ENCODE measurements at regions not wholly inside any gene's neighbourhood (a gene's known extent, or its start where the extent isn't known, plus 50 kb on each side); places are given as distances from the start of the nearest gene placed in this dataset.

- Histone ChIP-seq H3K27me3 (ENCODE audit: control insufficient read depth in 2 of 2, insufficient read depth in 2 of 2, low read length in 2 of 2) (peaks cover 0 to 10% of the 10 kb centered on the region in 2 experiments; a peak in 1 of 5 replicates), H2AFZ (ENCODE audit: low read depth, low read length) (no peak overlapping the region), H3K9me3 (replicated peaks; ENCODE audit: control insufficient read depth, insufficient read depth, low read depth, low read length) (no peaks in the 10 kb centered on the region), H3K9ac (ENCODE audit: insufficient read depth in 1 of 2, low read depth in 2 of 2, low read length in 2 of 2) (no peak overlapping the region), H3K27ac (ENCODE audit: extremely low read depth, low read depth, low read length) (no peak overlapping the region), H3K4me3 (no peak overlapping the region), H3K4me1 (replicated peaks in 1 of 2; ENCODE audit: control insufficient read depth in 2 of 2, insufficient read depth in 2 of 2, low read length in 2 of 2) (no peaks in the 10 kb centered on the region), H4K20me1 (replicated peaks; ENCODE audit: control insufficient read depth, insufficient read depth, low read length) (no peaks in the 10 kb centered on the region), H3K4me2 (ENCODE audit: insufficient read depth, low read length) (no peak overlapping the region), H3K79me2 (ENCODE audit: control insufficient read depth, insufficient read depth, low read length) (no peaks in the 10 kb centered on the region), H3K36me3 (ENCODE audit: control insufficient read depth, insufficient read depth, low read length) (no peaks in the 10 kb centered on the region), H3K9me1 (ENCODE audit: control insufficient read depth, insufficient read depth, low read length) (no peaks in the 10 kb centered on the region)
- POLR2A ChIA-PET, result no interaction called here
- WGBS (ENCODE audit: insufficient coverage, low coverage, missing lambda C conversion rate), result 0% methylated on average over 4 of the region's 4 CpGs
- FAIRE-seq, result no peak
- peak; percentile 48; the same call in 2 of the 3 replicates for ATAC-seq
- in situ Hi-C loops (cut with MboI), result no loop called here
- DNase-seq (ENCODE audit: extremely low read depth in 1 of 4, low spot score in 3 of 4), result peak in 1 of 4 experiments; percentile 5
- TF ChIP-seq NFE2 (IDR thresholded peaks at IDR 0.05; ENCODE audit: low read depth), result no peak
- TF ChIP-seq RAD21 (CRISPR knock-in tag; conservative IDR thresholded peaks at IDR 0.05 in 1 of 2, IDR thresholded peaks at IDR 0.05 in 1 of 2), result 0 out of 4 replicates have a peak, but pooled peaks of 1 of the 2 experiments have one; percentile 7
- TF ChIP-seq CTCF (IDR thresholded peaks at IDR 0.05 in 2 of 3, conservative IDR thresholded peaks at IDR 0.05 in 1 of 3; ENCODE audit: insufficient read depth in 2 of 3, low read depth in 1 of 3, low read length in 3 of 3), result peak; percentile 6 to 19 (median 16); a peak in 1 of 6 replicates
- intact Hi-C loops (cut with micrococcal nuclease), result no loop called here
- BruUV-seq (replicated peaks), result no TSS peak
- CTCF ChIA-PET (ENCODE audit: low intra/inter-chr PET ratio), result no interaction called here
Measured at GRCh38 chr3:125679258-125679657, 84.0 kb upstream of the OSBPL11 start.

GRCh38 chr3:125681146-125681545 lies 85.8 kb upstream of the OSBPL11 start:
- H3K4me2 ChIP-seq (ENCODE audit: insufficient read depth, low read length), result no peak overlapping the region
- ATAC-seq (no peak), DNase-seq (ENCODE audit: extremely low read depth in 1 of 4, low spot score in 3 of 4) (no peak), FAIRE-seq (no peak)
- no peaks in the 10 kb centered on the region for H4K20me1 ChIP-seq (replicated peaks; ENCODE audit: control insufficient read depth, insufficient read depth, low read length)
- ChIA-PET POLR2A (no interaction called here), CTCF (ENCODE audit: low intra/inter-chr PET ratio) (no interaction called here)
- no peak overlapping the region for H3K4me3 ChIP-seq
- H2AFZ ChIP-seq (ENCODE audit: low read depth, low read length), result no peak overlapping the region
- H3K9me1 ChIP-seq (ENCODE audit: control insufficient read depth, insufficient read depth, low read length), result no peaks in the 10 kb centered on the region
- intact Hi-C loops (cut with micrococcal nuclease), result no loop called here
- H3K27me3 ChIP-seq (ENCODE audit: control insufficient read depth in 2 of 2, insufficient read depth in 2 of 2, low read length in 2 of 2), result peaks cover 0 to 6% of the 10 kb centered on the region in 2 experiments; a peak in 1 of 5 replicates
- in situ Hi-C loops (cut with MboI), result loop anchor here (5.0 kb wide), 1 partner anchor 1959 kb away; no protein-coding TSS in a partner anchor
- H3K79me2 ChIP-seq (ENCODE audit: control insufficient read depth, insufficient read depth, low read length), result no peaks in the 10 kb centered on the region
- no peaks in the 10 kb centered on the region for H3K4me1 ChIP-seq (replicated peaks in 1 of 2; ENCODE audit: control insufficient read depth in 2 of 2, insufficient read depth in 2 of 2, low read length in 2 of 2)
- H3K9ac ChIP-seq (ENCODE audit: insufficient read depth in 1 of 2, low read depth in 2 of 2, low read length in 2 of 2), result no peak overlapping the region
- 1% methylated on average over 9 of the region's 11 CpGs for WGBS (ENCODE audit: insufficient coverage, low coverage, missing lambda C conversion rate)
- H3K36me3 ChIP-seq (ENCODE audit: control insufficient read depth, insufficient read depth, low read length), result no peaks in the 10 kb centered on the region
- no TSS peak for BruUV-seq (replicated peaks)
- no peaks in the 10 kb centered on the region for H3K9me3 ChIP-seq (replicated peaks; ENCODE audit: control insufficient read depth, insufficient read depth, low read depth, low read length)
- no peak overlapping the region for H3K27ac ChIP-seq (ENCODE audit: extremely low read depth, low read depth, low read length)
- TF ChIP-seq TCF15 (CRISPR knock-in tag; IDR thresholded peaks at IDR 0.05) (no peak), POLR2A (conservative IDR thresholded peaks at IDR 0.05) (no peak), GABPB1 (CRISPR knock-in tag; IDR thresholded peaks at IDR 0.05) (no peak), GTF2B (IDR thresholded peaks at IDR 0.05; ENCODE audit: extremely low read depth, insufficient read length) (no peak), L3MBTL2 (IDR thresholded peaks at IDR 0.05) (no peak), PREB (CRISPR knock-in tag; IDR thresholded peaks at IDR 0.05) (no peak), ZNF668 (CRISPR knock-in tag; IDR thresholded peaks at IDR 0.05) (no peak)

Data from K562 (cell line).